ENCODE measurements at regions not wholly inside any gene's neighbourhood (a gene's known extent, or its start where the extent isn't known, plus 50 kb on each side); places are given as distances from the start of the nearest gene placed in this dataset.

GRCh38 chr11:114914231-114915005 is 236.1 kb downstream of the NXPE2 start:
- POLR2A ChIA-PET, result no interaction called here
- Histone ChIP-seq H3K4me3 (no peak overlapping the region), H3K27ac (ENCODE audit: control insufficient read depth, insufficient read depth) (no peak overlapping the region), H3K27me3 (replicated peaks in 1 of 2; ENCODE audit: control insufficient read depth in 2 of 2, insufficient read depth in 2 of 2, low read length in 1 of 2) (no peaks in the 10 kb centered on the region), H3K9me3 (replicated peaks; ENCODE audit: control insufficient read depth, insufficient read depth, low read length) (no peaks in the 10 kb centered on the region), H4K20me1 (ENCODE audit: control insufficient read depth, insufficient read depth) (no peaks in the 10 kb centered on the region), H3K9ac (ENCODE audit: control insufficient read depth, insufficient read depth, low read length) (no peak overlapping the region), H2AFZ (ENCODE audit: control insufficient read depth, low read depth, low read length) (no peak overlapping the region), H3K4me2 (ENCODE audit: control insufficient read depth, insufficient read depth) (no peak overlapping the region), H3K4me1 (ENCODE audit: control insufficient read depth, insufficient read depth, low read length) (no peaks in the 10 kb centered on the region), H3K79me2 (ENCODE audit: control insufficient read depth, insufficient read depth, low read length) (no peaks in the 10 kb centered on the region), H3K36me3 (ENCODE audit: control insufficient read depth in 2 of 2, insufficient read depth in 2 of 2, low read length in 1 of 2) (no peaks in the 10 kb centered on the region)
- CTCF ChIA-PET, result no interaction called here
- no peak for FAIRE-seq
- 60% methylated on average over 1 of the region's 1 CpG for WGBS (ENCODE audit: insufficient coverage, insufficient replicate concordance, low lambda C conversion rate, missing lambda C conversion rate)
- BruUV-seq (replicated peaks), result no TSS peak
- RAD21 ChIA-PET (ENCODE audit: unreplicated experiment), result no interaction called here
- no peak for DNase-seq (ENCODE audit: low read depth, low spot score)
- ATAC-seq, result no peak
- in situ Hi-C loops (cut with MboI) (no loop called here), intact Hi-C loops (cut with micrococcal nuclease; ENCODE audit: unreplicated experiment) (no loop called here)
- SMC1A ChIA-PET (ENCODE audit: uncharacterized antibody, unreplicated experiment), result no interaction called here
- no peak for TF ChIP-seq RFX5 (IDR thresholded peaks at IDR 0.05; ENCODE audit: low read depth, low read length)
- TF ChIP-seq MLLT1 (IDR thresholded peaks at IDR 0.05), result no peak
- TF ChIP-seq USF2 (IDR thresholded peaks at IDR 0.05; ENCODE audit: borderline replicate concordance, low read depth, low read length), result no peak
- TF ChIP-seq ESRRA (IDR thresholded peaks at IDR 0.05; ENCODE audit: low read length), result no peak
- no peak for TF ChIP-seq ZNF592 (IDR thresholded peaks at IDR 0.05)
- TF ChIP-seq SPI1 (IDR thresholded peaks at IDR 0.05; ENCODE audit: borderline replicate concordance, insufficient read depth, low read depth, low read length), result no peak
- no peak for TF ChIP-seq SIN3A (IDR thresholded peaks at IDR 0.05; ENCODE audit: low read depth, low read length)
- TF ChIP-seq E2F8 (IDR thresholded peaks at IDR 0.05; ENCODE audit: low read depth, partially characterized antibody), result no peak
- no peak for TF ChIP-seq SRF (IDR thresholded peaks at IDR 0.05; ENCODE audit: low read depth in 2 of 2, low read length in 2 of 2)
- no peak for TF ChIP-seq EP300 (IDR thresholded peaks at IDR 0.05; ENCODE audit: borderline replicate concordance in 1 of 2, control insufficient read depth in 1 of 2, low read depth in 2 of 2, low read length in 2 of 2)
- no peak for TF ChIP-seq ZNF217 (IDR thresholded peaks at IDR 0.05)
- TF ChIP-seq IRF3 (IDR thresholded peaks at IDR 0.05), result no peak
- TF ChIP-seq NRF1 (conservative IDR thresholded peaks at IDR 0.05; ENCODE audit: low read depth, low read length), result no peak

Measured in GM12878 (cell line).